ENCODE measurements at regions not wholly inside any gene's neighbourhood (a gene's known extent, or its start where the extent isn't known, plus 50 kb on each side); places are given as distances from the start of the nearest gene placed in this dataset.
A peak's percentile ranks its signal among the peaks of the same experiment; 100 is the strongest.

GRCh38 chr2:189372688-189373257 lies 68.5 kb upstream of the WDR75 start:
- 79% methylated on average over 1 of the region's 1 CpG for WGBS (ENCODE audit: low lambda C conversion rate, missing lambda C conversion rate)
- Histone ChIP-seq H3K9me3 (ENCODE audit: low read depth) (no peaks in the 10 kb centered on the region), H3K79me2 (no peaks in the 10 kb centered on the region), H3K4me1 (ENCODE audit: insufficient read depth) (no peaks in the 10 kb centered on the region), H2AFZ (no peak overlapping the region), H3K9me2 (replicated peaks; ENCODE audit: insufficient read depth) (no peaks in the 10 kb centered on the region), H3K36me3 (replicated peaks; ENCODE audit: insufficient read depth, low read depth) (no peaks in the 10 kb centered on the region), H3K27me3 (no peaks in the 10 kb centered on the region), H3K4me3 (no peak overlapping the region), H4K20me1 (ENCODE audit: insufficient read depth, poor library complexity, severe bottlenecking) (no peaks in the 10 kb centered on the region), H3K27ac (no peak overlapping the region), H3K4me2 (no peak overlapping the region)
- TF ChIP-seq CTCF (IDR thresholded peaks at IDR 0.05; ENCODE audit: poor library complexity) (no peak), EZH2 (IDR thresholded peaks at IDR 0.05; ENCODE audit: borderline replicate concordance) (no peak), EZH2phosphoT487 (IDR thresholded peaks at IDR 0.05; ENCODE audit: low read depth, severe bottlenecking, unreplicated experiment) (no peak)
- no peak for DNase-seq (ENCODE audit: low spot score)

- no peak overlapping the region for H3K27ac ChIP-seq
- H3K79me2 ChIP-seq, result no peaks in the 10 kb centered on the region
- H3K9me2 ChIP-seq (replicated peaks; ENCODE audit: insufficient read depth), result no peaks in the 10 kb centered on the region
- H3K4me2 ChIP-seq, result no peak overlapping the region
- no peak for DNase-seq (ENCODE audit: low spot score)
- no peaks in the 10 kb centered on the region for H3K27me3 ChIP-seq
- no peaks in the 10 kb centered on the region for H3K36me3 ChIP-seq (replicated peaks; ENCODE audit: insufficient read depth, low read depth)
- no peaks in the 10 kb centered on the region for H3K9me3 ChIP-seq (ENCODE audit: low read depth)
- TF ChIP-seq CTCF (IDR thresholded peaks at IDR 0.05; ENCODE audit: poor library complexity), result no peak
- H3K4me1 ChIP-seq (ENCODE audit: insufficient read depth), result peaks cover 8% of the 10 kb centered on the region
- no peak overlapping the region for H2AFZ ChIP-seq
- H3K4me3 ChIP-seq, result no peak overlapping the region
- H4K20me1 ChIP-seq (ENCODE audit: insufficient read depth, poor library complexity, severe bottlenecking), result no peaks in the 10 kb centered on the region
Measured at GRCh38 chr2:189374481-189374880, 66.8 kb upstream of the WDR75 start.

- Histone ChIP-seq H3K27ac (no peak overlapping the region), H2AFZ (no peak overlapping the region), H4K20me1 (ENCODE audit: insufficient read depth, poor library complexity, severe bottlenecking) (no peaks in the 10 kb centered on the region), H3K4me1 (ENCODE audit: insufficient read depth) (peaks cover 17% of the 10 kb centered on the region), H3K9me3 (ENCODE audit: low read depth) (no peaks in the 10 kb centered on the region), H3K79me2 (no peaks in the 10 kb centered on the region), H3K27me3 (no peaks in the 10 kb centered on the region), H3K9me2 (replicated peaks; ENCODE audit: insufficient read depth) (no peaks in the 10 kb centered on the region), H3K36me3 (replicated peaks; ENCODE audit: insufficient read depth, low read depth) (no peaks in the 10 kb centered on the region), H3K4me2 (no peak overlapping the region), H3K4me3 (no peak overlapping the region)
- TF ChIP-seq EZH2 (IDR thresholded peaks at IDR 0.05; ENCODE audit: borderline replicate concordance) (no peak), CTCF (IDR thresholded peaks at IDR 0.05; ENCODE audit: poor library complexity) (no peak), EZH2phosphoT487 (IDR thresholded peaks at IDR 0.05; ENCODE audit: low read depth, severe bottlenecking, unreplicated experiment) (no peak)
- no peak for DNase-seq (ENCODE audit: low spot score)
Measured at GRCh38 chr2:189375842-189376241, 65.4 kb upstream of the WDR75 start.

- no peaks in the 10 kb centered on the region for H3K36me3 ChIP-seq (replicated peaks; ENCODE audit: insufficient read depth, low read depth)
- TF ChIP-seq CTCF (IDR thresholded peaks at IDR 0.05; ENCODE audit: poor library complexity) (no peak), EZH2 (IDR thresholded peaks at IDR 0.05; ENCODE audit: borderline replicate concordance) (no peak), EZH2phosphoT487 (IDR thresholded peaks at IDR 0.05; ENCODE audit: low read depth, severe bottlenecking, unreplicated experiment) (no peak)
- H3K4me2 ChIP-seq, result peak overlapping the region; percentile 61
- no peaks in the 10 kb centered on the region for H3K27me3 ChIP-seq
- H3K27ac ChIP-seq, result peak overlapping the region; percentile 42
- peak; percentile 13 for DNase-seq (ENCODE audit: low spot score)
- no peaks in the 10 kb centered on the region for H3K9me3 ChIP-seq (ENCODE audit: low read depth)
- H3K4me1 ChIP-seq (ENCODE audit: insufficient read depth), result peaks cover 17% of the 10 kb centered on the region
- H3K79me2 ChIP-seq, result no peaks in the 10 kb centered on the region
- 20% methylated on average over 2 of the region's 2 CpGs for WGBS (ENCODE audit: low lambda C conversion rate, missing lambda C conversion rate)
- H4K20me1 ChIP-seq (ENCODE audit: insufficient read depth, poor library complexity, severe bottlenecking), result no peaks in the 10 kb centered on the region
- no peak overlapping the region for H2AFZ ChIP-seq
- no peaks in the 10 kb centered on the region for H3K9me2 ChIP-seq (replicated peaks; ENCODE audit: insufficient read depth)
- no peak overlapping the region for H3K4me3 ChIP-seq
Measured at GRCh38 chr2:189379287-189379630, 62.0 kb upstream of the WDR75 start.
